OCI-LY3 (cell line): ENCODE measurements at regions not wholly inside any gene's neighbourhood (a gene's known extent, or its start where the extent isn't known, plus 50 kb on each side); places are given as distances from the start of the nearest gene placed in this dataset.

Experiments
- H2AFZ ChIP-seq: fragments of 200-600, 300-600 bp; shearing (Covaris generic); 2 replicates; pipeline ENCODE4 v1.6.0; 2014; ENCODE audit warnings: antibody characterized with exemption, low read depth, low read length
- H3K27ac ChIP-seq: fragments of 200-600, 300-600 bp; sonication (generic); 2 replicates; pipeline ENCODE4 v1.5.1; 2014; ENCODE audit warnings: mild to moderate bottlenecking, low read length, moderate library complexity, mixed read lengths
- H3K27me3 ChIP-seq: fragments of 200-600, 300-600 bp; sonication (generic); 2 replicates; pipeline ENCODE4 v1.6.1; 2014; ENCODE audit warnings: low read depth, low read length, mixed read lengths
- H3K36me3 ChIP-seq: fragments of 200-600, 300-600 bp; sonication (generic); replicated peaks from 2 replicates; pipeline ENCODE3; 2014; ENCODE audit warnings: low read depth, low read length, mixed read lengths
- H3K4me1 ChIP-seq: fragments of 300-600, 200-600 bp; sonication (generic); 2 replicates; pipeline ENCODE4 v1.6.1; 2014; ENCODE audit warnings: low read length, mixed read lengths
- H3K4me2 ChIP-seq: fragments of 200-600, 300-600 bp; sonication (generic); 2 replicates; pipeline ENCODE4 v1.6.1; 2014; ENCODE audit warnings: low read length, mixed read lengths
- H3K4me3 ChIP-seq: fragments of 300-600, 200-600 bp; sonication (generic); 2 replicates; pipeline ENCODE4 v1.5.1; 2014; ENCODE audit warnings: antibody characterized with exemption, mild to moderate bottlenecking, low read length, moderate library complexity
- H3K79me2 ChIP-seq: fragments of 300-600, 200-600 bp; shearing (Covaris generic); 2 replicates; pipeline ENCODE4 v1.6.1; 2014; ENCODE audit warnings: mild to moderate bottlenecking, low read length, mixed read lengths
- H3K9ac ChIP-seq: fragments of 300-600, 200-600 bp; shearing (Covaris generic); 2 replicates; pipeline ENCODE4 v1.6.0; 2014; ENCODE audit warnings: mild to moderate bottlenecking, low read length, moderate library complexity
- H3K9me3 ChIP-seq: fragments of 200-600, 300-600 bp; shearing (Covaris generic); 2 replicates; pipeline ENCODE4 v1.6.1; 2014; ENCODE audit warnings: low read length, mixed read lengths; ENCODE audit not compliant: insufficient read depth
- H4K20me1 ChIP-seq: fragments of 200-600, 300-600 bp; sonication (generic); 2 replicates; pipeline ENCODE4 v1.6.1; 2016; ENCODE audit warnings: low read length, mixed read lengths; ENCODE audit not compliant: insufficient read depth
- EZH2phosphoT487 ChIP-seq: fragments of 200-600 bp; shearing (Covaris generic); IDR thresholded peaks from 2 replicates; pipeline ENCODE4 v1.6.1; 2018; ENCODE audit warnings: antibody characterized with exemption, mixed run types, low read depth
- TF ChIP-seq, protein P1 (sequence below): fragments of 200-600, 300-600 bp; sonication (generic); IDR thresholded peaks from 2 replicates; pipeline ENCODE4 v1.5.1; 2014; ENCODE audit warnings: antibody characterized with exemption, low read length, low read depth

DNA sequence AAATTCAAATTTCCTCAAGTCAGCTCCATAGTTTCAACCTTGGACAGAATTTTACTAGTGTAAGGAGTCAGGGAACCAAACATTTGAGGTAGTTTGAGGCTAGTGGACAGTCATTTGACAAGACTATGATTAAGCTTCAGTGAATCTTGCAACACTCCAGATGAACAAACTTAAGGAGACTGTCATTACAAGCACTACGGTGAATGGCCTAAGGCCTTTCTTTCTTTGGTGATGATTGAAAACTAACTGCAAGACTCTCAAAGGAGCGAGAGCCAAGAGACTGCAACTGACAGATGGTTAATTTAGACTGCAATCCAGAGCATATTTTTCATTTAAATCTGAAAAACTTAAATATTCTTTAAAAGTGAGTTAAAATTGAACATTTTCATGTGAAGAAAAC is 272.3 kb upstream of the NECTIN3 start:
- Histone ChIP-seq H4K20me1 (no peaks in the 10 kb centered on the region), H3K27me3 (no peaks in the 10 kb centered on the region), H2AFZ (no peak overlapping the region), H3K9ac (no peak overlapping the region), H3K4me3 (no peak overlapping the region), H3K27ac (no peak overlapping the region), H3K4me2 (no peak overlapping the region), H3K9me3 (no peaks in the 10 kb centered on the region), H3K79me2 (no peaks in the 10 kb centered on the region), H3K4me1 (no peaks in the 10 kb centered on the region), H3K36me3 (no peaks in the 10 kb centered on the region)
- TF ChIP-seq, protein P1, sequence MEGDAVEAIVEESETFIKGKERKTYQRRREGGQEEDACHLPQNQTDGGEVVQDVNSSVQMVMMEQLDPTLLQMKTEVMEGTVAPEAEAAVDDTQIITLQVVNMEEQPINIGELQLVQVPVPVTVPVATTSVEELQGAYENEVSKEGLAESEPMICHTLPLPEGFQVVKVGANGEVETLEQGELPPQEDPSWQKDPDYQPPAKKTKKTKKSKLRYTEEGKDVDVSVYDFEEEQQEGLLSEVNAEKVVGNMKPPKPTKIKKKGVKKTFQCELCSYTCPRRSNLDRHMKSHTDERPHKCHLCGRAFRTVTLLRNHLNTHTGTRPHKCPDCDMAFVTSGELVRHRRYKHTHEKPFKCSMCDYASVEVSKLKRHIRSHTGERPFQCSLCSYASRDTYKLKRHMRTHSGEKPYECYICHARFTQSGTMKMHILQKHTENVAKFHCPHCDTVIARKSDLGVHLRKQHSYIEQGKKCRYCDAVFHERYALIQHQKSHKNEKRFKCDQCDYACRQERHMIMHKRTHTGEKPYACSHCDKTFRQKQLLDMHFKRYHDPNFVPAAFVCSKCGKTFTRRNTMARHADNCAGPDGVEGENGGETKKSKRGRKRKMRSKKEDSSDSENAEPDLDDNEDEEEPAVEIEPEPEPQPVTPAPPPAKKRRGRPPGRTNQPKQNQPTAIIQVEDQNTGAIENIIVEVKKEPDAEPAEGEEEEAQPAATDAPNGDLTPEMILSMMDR: no peak
- TF ChIP-seq EZH2phosphoT487: no peak

GRCh38 chr3:110804856-110805255 is 266.8 kb upstream of the NECTIN3 start:
- H3K4me3 ChIP-seq: no peak overlapping the region

DNA sequence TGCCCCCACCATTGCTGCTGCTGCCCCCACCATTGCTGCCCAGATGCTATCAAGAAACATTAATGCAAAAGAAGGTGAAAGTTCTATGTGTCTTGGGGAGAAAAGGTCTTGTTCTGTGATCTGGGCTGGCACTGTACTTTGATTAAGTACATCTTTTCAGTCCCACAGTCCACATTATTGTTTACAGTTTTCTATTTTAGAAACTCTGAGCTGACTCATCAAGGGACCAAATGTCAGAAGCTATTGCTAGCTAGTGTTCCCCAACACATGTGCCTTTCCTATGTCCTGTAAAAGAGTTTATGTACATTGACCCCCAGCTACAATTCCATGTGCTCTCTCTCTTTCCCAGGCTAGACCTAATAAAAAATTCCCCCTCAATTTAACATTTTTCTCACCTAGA is 264.7 kb upstream of the NECTIN3 start:
- Histone ChIP-seq H3K9ac (no peak overlapping the region), H2AFZ (no peak overlapping the region), H3K79me2 (no peaks in the 10 kb centered on the region), H3K27ac (no peak overlapping the region), H3K4me1 (no peaks in the 10 kb centered on the region), H3K27me3 (no peaks in the 10 kb centered on the region), H3K4me2 (no peak overlapping the region), H3K4me3 (no peak overlapping the region), H4K20me1 (no peaks in the 10 kb centered on the region), H3K36me3 (no peaks in the 10 kb centered on the region), H3K9me3 (no peaks in the 10 kb centered on the region)
- no peak for TF ChIP-seq EZH2phosphoT487
- TF ChIP-seq, protein P1: no peak

More at GRCh38 chr3:110804856-110805255, 266.8 kb upstream of the NECTIN3 start:
- Histone ChIP-seq H3K9ac (no peak overlapping the region), H3K4me2 (no peak overlapping the region), H2AFZ (no peak overlapping the region), H3K79me2 (no peaks in the 10 kb centered on the region), H3K4me1 (no peaks in the 10 kb centered on the region), H3K9me3 (no peaks in the 10 kb centered on the region), H3K36me3 (no peaks in the 10 kb centered on the region), H3K27ac (no peak overlapping the region), H4K20me1 (no peaks in the 10 kb centered on the region), H3K27me3 (no peaks in the 10 kb centered on the region)
- TF ChIP-seq EZH2phosphoT487: no peak
- TF ChIP-seq, protein P1: no peak

GRCh38 chr3:110808630-110809029 is 263.0 kb upstream of the NECTIN3 start:
- no peak overlapping the region for H3K9ac ChIP-seq
- no peaks in the 10 kb centered on the region for H3K27me3 ChIP-seq
- H4K20me1 ChIP-seq: no peaks in the 10 kb centered on the region
- TF ChIP-seq, protein P1: no peak
- no peak for TF ChIP-seq EZH2phosphoT487
- no peak overlapping the region for H3K27ac ChIP-seq
- no peaks in the 10 kb centered on the region for H3K79me2 ChIP-seq
- H3K9me3 ChIP-seq: no peaks in the 10 kb centered on the region
- H3K4me1 ChIP-seq: no peaks in the 10 kb centered on the region
- no peak overlapping the region for H3K4me2 ChIP-seq
- H2AFZ ChIP-seq: no peak overlapping the region
- H3K36me3 ChIP-seq: no peaks in the 10 kb centered on the region
- no peak overlapping the region for H3K4me3 ChIP-seq
